Skeletal muscle tissue (tissue), 3 donors: ENCODE measurements at regions not wholly inside any gene's neighbourhood (a gene's known extent, or its start where the extent isn't known, plus 50 kb on each side); places are given as distances from the start of the nearest gene placed in this dataset.

Experiments used
- H3K27ac ChIP-seq: one replicate; pipeline ENCODE4 v1.7.0; 2013; ENCODE audit warnings: mild to moderate bottlenecking, low read depth, low read length, inconsistent platforms
- H3K27me3 ChIP-seq, 3 donors: one replicate each; pipeline ENCODE4 v1.7.0; 2013; ENCODE audit warnings: low read length in 3 of 3; ENCODE audit not compliant: control insufficient read depth in 3 of 3, insufficient read depth in 3 of 3
- H3K36me3 ChIP-seq, 3 donors: one replicate each; pipeline ENCODE4 v1.7.0; 2013; ENCODE audit warnings: low read length in 3 of 3; ENCODE audit not compliant: control insufficient read depth in 3 of 3, insufficient read depth in 3 of 3
- H3K4me1 ChIP-seq, 3 donors: one replicate each; pipeline ENCODE4 v1.7.0; 2013; ENCODE audit warnings: low read length in 3 of 3, mild to moderate bottlenecking in 3 of 3; ENCODE audit not compliant: control insufficient read depth in 3 of 3, insufficient read depth in 3 of 3
- H3K4me3 ChIP-seq, 3 donors: one replicate each; pipeline ENCODE4 v1.7.0; 2013; ENCODE audit warnings: low read length in 3 of 3
- H3K9ac ChIP-seq, 3 donors: one replicate each; pipeline ENCODE4 v1.7.0; 2013; ENCODE audit warnings: low read length in 3 of 3, mild to moderate bottlenecking in 3 of 3, moderate library complexity in 2 of 3, low read depth in 1 of 3
- H3K9me3 ChIP-seq, 3 donors: one replicate each; pipeline ENCODE4 v1.7.0; 2013; ENCODE audit warnings: low read length in 3 of 3; ENCODE audit not compliant: control insufficient read depth in 3 of 3
- donor health status: Osteomylitis.

- Histone ChIP-seq H3K4me3 (no peak overlapping the region), H3K9ac (no peak overlapping the region), H3K4me1 (no peaks in the 10 kb centered on the region), H3K27me3 (no peaks in the 10 kb centered on the region), H3K36me3 (no peaks in the 10 kb centered on the region), H3K27ac (no peak overlapping the region), H3K9me3 (no peaks in the 10 kb centered on the region)
These were observed 200.9 kb downstream of the GRIN2B start for GRCh38 chr12:13780453-13780852.

- Histone ChIP-seq H3K27ac (no peak overlapping the region), H3K9me3 (no peaks in the 10 kb centered on the region)
These were observed 204.0 kb downstream of the GRIN2B start for GRCh38 chr12:13777374-13777773.

DNA sequence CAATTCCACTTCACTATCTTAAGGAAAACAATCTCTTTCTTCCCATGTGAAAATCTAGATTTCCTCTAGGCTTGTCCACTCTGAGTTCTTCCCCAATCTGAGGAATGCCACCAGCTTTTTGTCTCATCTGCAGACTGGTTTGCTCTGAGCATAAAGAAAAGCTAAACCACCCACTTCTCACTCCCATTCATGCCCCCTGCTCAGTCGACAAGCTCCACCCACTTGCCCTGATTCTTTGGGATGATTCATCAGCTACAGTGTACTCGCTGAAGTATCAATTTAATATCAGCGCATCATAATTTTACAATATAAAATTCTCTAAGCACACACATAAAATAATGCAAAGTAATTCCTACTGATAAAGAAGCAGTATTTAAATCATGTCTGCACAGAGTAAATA lies 209.1 kb downstream of the GRIN2B start:
- Histone ChIP-seq H3K4me1 (no peaks in the 10 kb centered on the region), H3K36me3 (no peaks in the 10 kb centered on the region), H3K9me3 (no peaks in the 10 kb centered on the region), H3K27ac (no peak overlapping the region), H3K4me3 (no peak overlapping the region), H3K9ac (no peak overlapping the region), H3K27me3 (no peaks in the 10 kb centered on the region)

More at GRCh38 chr12:13777374-13777773, 204.0 kb downstream of the GRIN2B start:
- Histone ChIP-seq H3K9ac (no peak overlapping the region), H3K36me3 (no peaks in the 10 kb centered on the region), H3K4me3 (no peak overlapping the region), H3K27me3 (no peaks in the 10 kb centered on the region), H3K4me1 (no peaks in the 10 kb centered on the region)

- no peak overlapping the region for H3K4me3 ChIP-seq
- no peak overlapping the region for H3K9ac ChIP-seq
- no peak overlapping the region for H3K27ac ChIP-seq
- H3K27me3 ChIP-seq, result no peaks in the 10 kb centered on the region
- no peaks in the 10 kb centered on the region for H3K36me3 ChIP-seq
- no peaks in the 10 kb centered on the region for H3K4me1 ChIP-seq
- H3K9me3 ChIP-seq, result no peaks in the 10 kb centered on the region
These were observed 210.8 kb downstream of the GRIN2B start for GRCh38 chr12:13770576-13770975.

- Histone ChIP-seq H3K36me3 (no peaks in the 10 kb centered on the region), H3K9me3 (no peaks in the 10 kb centered on the region), H3K27ac (no peak overlapping the region), H3K4me1 (no peaks in the 10 kb centered on the region), H3K9ac (no peak overlapping the region), H3K27me3 (no peaks in the 10 kb centered on the region), H3K4me3 (no peak overlapping the region)
These were observed 211.4 kb downstream of the GRIN2B start for GRCh38 chr12:13769966-13770365.

DNA sequence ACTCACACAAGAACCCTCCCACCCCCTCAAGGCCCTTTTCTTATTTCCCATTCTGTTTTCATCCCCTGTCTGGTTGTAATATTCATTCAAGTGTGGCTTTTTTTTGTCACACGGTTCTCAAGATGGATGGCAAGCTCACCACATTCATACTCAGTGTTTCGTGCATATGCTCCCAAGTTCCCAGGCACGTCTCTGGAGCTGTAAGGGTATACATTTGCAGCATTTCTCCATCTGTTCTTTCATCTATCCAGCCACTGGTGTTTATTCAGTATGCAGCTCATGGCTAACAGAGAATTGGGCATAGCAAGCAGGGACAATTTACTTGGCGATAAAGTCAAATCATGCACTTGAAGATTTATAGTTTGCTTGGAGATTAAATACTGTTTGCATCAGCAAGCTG lies 212.1 kb downstream of the GRIN2B start:
- Histone ChIP-seq H3K27me3 (no peaks in the 10 kb centered on the region), H3K9me3 (no peaks in the 10 kb centered on the region), H3K4me1 (no peaks in the 10 kb centered on the region), H3K36me3 (no peaks in the 10 kb centered on the region), H3K9ac (no peak overlapping the region), H3K4me3 (no peak overlapping the region), H3K27ac (no peak overlapping the region)

GRCh38 chr12:13764748-13765147 lies 216.7 kb downstream of the GRIN2B start:
- Histone ChIP-seq H3K4me3 (no peak overlapping the region), H3K4me1 (no peaks in the 10 kb centered on the region), H3K27me3 (peaks cover 0 to under 1% (median 0%) of the 10 kb centered on the region in 3 donors), H3K27ac (no peak overlapping the region), H3K9me3 (no peaks in the 10 kb centered on the region), H3K9ac (no peak overlapping the region), H3K36me3 (no peaks in the 10 kb centered on the region)

- no peaks in the 10 kb centered on the region for H3K9me3 ChIP-seq
- no peak overlapping the region for H3K4me3 ChIP-seq
- no peaks in the 10 kb centered on the region for H3K4me1 ChIP-seq
- H3K27me3 ChIP-seq, result peaks cover 0 to 9% (median 0%) of the 10 kb centered on the region in 3 donors
- H3K9ac ChIP-seq, result no peak overlapping the region
- H3K36me3 ChIP-seq, result no peaks in the 10 kb centered on the region
- H3K27ac ChIP-seq, result no peak overlapping the region
These were observed 232.0 kb downstream of the GRIN2B start for GRCh38 chr12:13749389-13749788.

DNA sequence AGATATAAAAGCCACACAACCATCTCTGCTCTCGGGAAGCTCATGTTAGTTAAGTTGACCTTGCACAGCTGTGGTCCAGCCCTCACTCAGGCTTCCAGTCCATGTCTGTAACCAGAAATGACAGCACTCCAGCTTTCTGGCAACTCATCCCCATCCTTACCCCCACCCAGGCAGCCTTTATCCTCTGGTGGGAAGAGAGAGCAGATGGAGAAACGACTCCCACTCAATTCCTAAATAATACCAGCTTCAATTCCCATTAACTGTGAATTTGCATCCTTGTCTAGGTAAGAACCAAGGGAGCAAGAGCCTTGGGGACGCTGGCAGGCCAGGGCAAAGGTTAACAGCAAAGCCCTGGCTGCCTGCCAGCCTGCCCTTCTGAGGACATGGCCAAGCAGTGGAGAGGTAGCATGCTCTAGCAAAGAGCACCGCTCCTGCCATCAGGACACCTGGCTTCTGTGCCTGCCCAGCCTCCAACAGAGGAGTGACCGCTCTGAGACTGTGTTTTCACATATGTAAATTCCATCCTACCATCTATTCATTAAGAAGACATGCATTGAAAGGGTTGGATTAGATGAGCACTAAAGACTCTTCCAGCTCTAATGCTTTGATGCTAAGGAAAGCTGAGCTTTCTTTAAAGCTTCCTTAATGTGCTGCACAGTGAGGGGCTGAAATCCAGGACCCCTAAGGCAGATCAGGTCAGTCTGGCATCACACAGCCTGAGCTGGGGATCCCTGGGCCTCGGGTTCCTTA lies 236.1 kb downstream of the GRIN2B start:
- peaks cover 0 to 10% (median 0%) of the 10 kb centered on the region in 3 donors for H3K27me3 ChIP-seq
- H3K4me3 ChIP-seq, result no peak overlapping the region
- H3K9me3 ChIP-seq, result no peaks in the 10 kb centered on the region
- H3K9ac ChIP-seq, result no peak overlapping the region
- H3K36me3 ChIP-seq, result no peaks in the 10 kb centered on the region
- no peaks in the 10 kb centered on the region for H3K4me1 ChIP-seq
- no peak overlapping the region for H3K27ac ChIP-seq

DNA sequence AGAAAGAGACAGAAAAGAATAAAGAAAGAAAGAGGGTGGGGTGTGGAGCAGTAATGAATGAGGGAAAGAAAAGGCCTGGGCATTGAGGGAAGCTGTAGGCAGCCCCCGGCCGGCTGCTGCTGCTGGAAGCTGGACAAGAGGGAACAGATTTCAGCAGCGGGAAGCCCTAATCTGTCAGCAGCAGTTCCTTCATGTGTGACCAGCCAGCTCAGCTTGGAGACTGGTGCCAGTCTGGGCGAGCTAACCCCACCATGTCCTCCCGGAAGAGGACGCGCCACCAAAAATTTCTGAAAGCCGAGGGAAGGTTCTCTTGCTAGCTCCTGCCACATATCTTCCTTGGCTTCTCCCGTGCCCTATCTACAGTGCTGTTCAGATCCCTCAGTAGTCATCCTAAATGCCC lies 236.8 kb downstream of the GRIN2B start:
- Histone ChIP-seq H3K36me3 (no peaks in the 10 kb centered on the region), H3K4me3 (no peak overlapping the region), H3K27me3 (peaks cover 0 to 10% (median 0%) of the 10 kb centered on the region in 3 donors), H3K9ac (no peak overlapping the region), H3K27ac (no peak overlapping the region), H3K9me3 (no peaks in the 10 kb centered on the region), H3K4me1 (no peaks in the 10 kb centered on the region)
